Gastrocnemius medialis (tissue), 4 donors: ENCODE measurements at regions not wholly inside any gene's neighbourhood (a gene's known extent, or its start where the extent isn't known, plus 50 kb on each side); places are given as distances from the start of the nearest gene placed in this dataset.

ENCODE experiments used
- POLR2A ChIP-seq, 2 donors: fragments of 450-650 bp; IDR thresholded peaks; one replicate each; pipeline ENCODE4 v1.6.1; 2017; ENCODE audit warnings: antibody characterized with exemption in 2 of 2, mild to moderate bottlenecking in 2 of 2, moderate library complexity in 2 of 2
- TF ChIP-seq, protein P1 (sequence below), 5 experiments: fragments of 450-650 bp in 3 of 5; fragments of 200-600 bp in 2 of 5; sonication (generic) in 2 of 5; IDR thresholded peaks in 4 of 5; conservative IDR thresholded peaks in 1 of 5; 1 replicate in 4 of 5; 2 replicates in 1 of 5; pipeline ENCODE4 v1.5.1; 2016 to 2019; ENCODE audit warnings: antibody characterized with exemption in 5 of 5, mild to moderate bottlenecking in 3 of 5, moderate library complexity in 3 of 5

DNA sequence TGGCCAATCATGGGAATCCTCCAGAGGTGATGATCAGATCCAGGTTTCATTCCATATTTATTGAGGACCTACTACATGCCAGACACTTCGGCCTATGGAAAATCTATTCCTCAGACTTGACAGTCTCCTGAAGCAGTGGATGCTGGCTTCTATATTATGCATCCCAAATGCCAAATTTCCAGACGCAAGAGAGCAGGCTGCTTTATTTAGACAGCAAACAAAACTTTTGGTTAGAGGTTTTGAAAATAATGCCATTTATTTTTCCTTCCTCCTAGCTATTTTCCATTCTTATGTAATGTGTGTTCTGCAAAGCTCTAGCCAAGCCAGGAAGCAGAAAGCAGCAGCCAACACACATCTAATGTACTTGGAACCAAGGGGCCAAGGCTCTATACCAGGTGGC is 330.8 kb downstream of the GPAM start:
- TF ChIP-seq, protein P1, sequence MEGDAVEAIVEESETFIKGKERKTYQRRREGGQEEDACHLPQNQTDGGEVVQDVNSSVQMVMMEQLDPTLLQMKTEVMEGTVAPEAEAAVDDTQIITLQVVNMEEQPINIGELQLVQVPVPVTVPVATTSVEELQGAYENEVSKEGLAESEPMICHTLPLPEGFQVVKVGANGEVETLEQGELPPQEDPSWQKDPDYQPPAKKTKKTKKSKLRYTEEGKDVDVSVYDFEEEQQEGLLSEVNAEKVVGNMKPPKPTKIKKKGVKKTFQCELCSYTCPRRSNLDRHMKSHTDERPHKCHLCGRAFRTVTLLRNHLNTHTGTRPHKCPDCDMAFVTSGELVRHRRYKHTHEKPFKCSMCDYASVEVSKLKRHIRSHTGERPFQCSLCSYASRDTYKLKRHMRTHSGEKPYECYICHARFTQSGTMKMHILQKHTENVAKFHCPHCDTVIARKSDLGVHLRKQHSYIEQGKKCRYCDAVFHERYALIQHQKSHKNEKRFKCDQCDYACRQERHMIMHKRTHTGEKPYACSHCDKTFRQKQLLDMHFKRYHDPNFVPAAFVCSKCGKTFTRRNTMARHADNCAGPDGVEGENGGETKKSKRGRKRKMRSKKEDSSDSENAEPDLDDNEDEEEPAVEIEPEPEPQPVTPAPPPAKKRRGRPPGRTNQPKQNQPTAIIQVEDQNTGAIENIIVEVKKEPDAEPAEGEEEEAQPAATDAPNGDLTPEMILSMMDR (IDR thresholded peaks at IDR 0.05 in 4 of 5, conservative IDR thresholded peaks at IDR 0.05 in 1 of 5): no peak
- TF ChIP-seq POLR2A (IDR thresholded peaks at IDR 0.05): no peak
